ENCODE measurements at regions not wholly inside any gene's neighbourhood (a gene's known extent, or its start where the extent isn't known, plus 50 kb on each side); places are given as distances from the start of the nearest gene placed in this dataset.

- CTCF ChIA-PET: no interaction called here
- Histone ChIP-seq H3K9ac (ENCODE audit: low read length) (no peak overlapping the region), H3K4me2 (ENCODE audit: low read length) (no peak overlapping the region), H3K4me3 (replicated peaks in 1 of 2; ENCODE audit: low read depth in 1 of 2, low read length in 2 of 2) (no peak overlapping the region), H3K9me3 (ENCODE audit: control insufficient read depth in 1 of 2, insufficient read depth in 1 of 2, low read depth in 1 of 2, low read length in 2 of 2) (no peaks in the 10 kb centered on the region), H2AFZ (ENCODE audit: low read depth, low read length, poor library complexity, severe bottlenecking) (no peak overlapping the region), H3K4me1 (ENCODE audit: control insufficient read depth in 1 of 2, insufficient read depth in 2 of 2, low read length in 2 of 2) (peaks cover 0 to 7% of the 10 kb centered on the region in 2 experiments; a peak in 2 of 4 replicates), H3K9me2 (ENCODE audit: insufficient read depth) (no peaks in the 10 kb centered on the region; the same call in 1 of the 2 replicates), H3K79me2 (ENCODE audit: insufficient read depth, low read length) (no peaks in the 10 kb centered on the region), H3K36me3 (ENCODE audit: control insufficient read depth in 1 of 2, insufficient read depth in 2 of 2, low read length in 2 of 2) (no peaks in the 10 kb centered on the region), H3K27ac (ENCODE audit: low read depth, low read length) (no peak overlapping the region), H3K27me3 (ENCODE audit: insufficient read depth, low read length) (no peaks in the 10 kb centered on the region), H4K20me1 (ENCODE audit: insufficient read depth) (no peaks in the 10 kb centered on the region)
- intact Hi-C loops (cut with micrococcal nuclease): no loop called here
- TF ChIP-seq ZFX (IDR thresholded peaks at IDR 0.05): no peak
- no peak for TF ChIP-seq POLR2AphosphoS5 (IDR thresholded peaks at IDR 0.05; ENCODE audit: low read depth, low read length)
- TF ChIP-seq, protein P1, sequence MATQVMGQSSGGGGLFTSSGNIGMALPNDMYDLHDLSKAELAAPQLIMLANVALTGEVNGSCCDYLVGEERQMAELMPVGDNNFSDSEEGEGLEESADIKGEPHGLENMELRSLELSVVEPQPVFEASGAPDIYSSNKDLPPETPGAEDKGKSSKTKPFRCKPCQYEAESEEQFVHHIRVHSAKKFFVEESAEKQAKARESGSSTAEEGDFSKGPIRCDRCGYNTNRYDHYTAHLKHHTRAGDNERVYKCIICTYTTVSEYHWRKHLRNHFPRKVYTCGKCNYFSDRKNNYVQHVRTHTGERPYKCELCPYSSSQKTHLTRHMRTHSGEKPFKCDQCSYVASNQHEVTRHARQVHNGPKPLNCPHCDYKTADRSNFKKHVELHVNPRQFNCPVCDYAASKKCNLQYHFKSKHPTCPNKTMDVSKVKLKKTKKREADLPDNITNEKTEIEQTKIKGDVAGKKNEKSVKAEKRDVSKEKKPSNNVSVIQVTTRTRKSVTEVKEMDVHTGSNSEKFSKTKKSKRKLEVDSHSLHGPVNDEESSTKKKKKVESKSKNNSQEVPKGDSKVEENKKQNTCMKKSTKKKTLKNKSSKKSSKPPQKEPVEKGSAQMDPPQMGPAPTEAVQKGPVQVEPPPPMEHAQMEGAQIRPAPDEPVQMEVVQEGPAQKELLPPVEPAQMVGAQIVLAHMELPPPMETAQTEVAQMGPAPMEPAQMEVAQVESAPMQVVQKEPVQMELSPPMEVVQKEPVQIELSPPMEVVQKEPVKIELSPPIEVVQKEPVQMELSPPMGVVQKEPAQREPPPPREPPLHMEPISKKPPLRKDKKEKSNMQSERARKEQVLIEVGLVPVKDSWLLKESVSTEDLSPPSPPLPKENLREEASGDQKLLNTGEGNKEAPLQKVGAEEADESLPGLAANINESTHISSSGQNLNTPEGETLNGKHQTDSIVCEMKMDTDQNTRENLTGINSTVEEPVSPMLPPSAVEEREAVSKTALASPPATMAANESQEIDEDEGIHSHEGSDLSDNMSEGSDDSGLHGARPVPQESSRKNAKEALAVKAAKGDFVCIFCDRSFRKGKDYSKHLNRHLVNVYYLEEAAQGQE (IDR thresholded peaks at IDR 0.05; ENCODE audit: low read depth): no peak
- TF ChIP-seq CEBPB (IDR thresholded peaks at IDR 0.05; ENCODE audit: low read depth): no peak
- TF ChIP-seq RAD21 (IDR thresholded peaks at IDR 0.05; ENCODE audit: low read depth): no peak
- TF ChIP-seq ELF1 (IDR thresholded peaks at IDR 0.05; ENCODE audit: borderline replicate concordance, low read depth): no peak
- TF ChIP-seq SIN3A (IDR thresholded peaks at IDR 0.05; ENCODE audit: low read depth): no peak
- TF ChIP-seq ZNF274 (IDR thresholded peaks at IDR 0.05; ENCODE audit: low read depth, low read length): no peak
- TF ChIP-seq SRF (IDR thresholded peaks at IDR 0.05; ENCODE audit: low read depth): no peak
- no peak for TF ChIP-seq SP1 (IDR thresholded peaks at IDR 0.05; ENCODE audit: low read depth)
- TF ChIP-seq, protein P2, sequence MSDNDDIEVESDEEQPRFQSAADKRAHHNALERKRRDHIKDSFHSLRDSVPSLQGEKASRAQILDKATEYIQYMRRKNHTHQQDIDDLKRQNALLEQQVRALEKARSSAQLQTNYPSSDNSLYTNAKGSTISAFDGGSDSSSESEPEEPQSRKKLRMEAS (IDR thresholded peaks at IDR 0.05): no peak
- no peak for TF ChIP-seq POLR2A (IDR thresholded peaks at IDR 0.05; ENCODE audit: borderline replicate concordance, extremely low read depth, insufficient read depth, insufficient read length)
- no peak for TF ChIP-seq TCF7L2 (IDR thresholded peaks at IDR 0.05; ENCODE audit: borderline replicate concordance, extremely low read depth, insufficient read depth, insufficient read length)
- TF ChIP-seq JUND (IDR thresholded peaks at IDR 0.05): no peak
- TF ChIP-seq FOSL1 (IDR thresholded peaks at IDR 0.05; ENCODE audit: low read depth): no peak
- TF ChIP-seq EZH2 (IDR thresholded peaks at IDR 0.05): no peak
- TF ChIP-seq EZH2phosphoT487 (IDR thresholded peaks at IDR 0.05; ENCODE audit: borderline replicate concordance): no peak
- TF ChIP-seq YY1 (IDR thresholded peaks at IDR 0.05; ENCODE audit: extremely low read depth, insufficient replicate concordance, low read depth, low read length): no peak
- no peak for ATAC-seq
- RAD21 ChIA-PET (ENCODE audit: low non-redundant PET in 1 of 2, low total read pairs in 2 of 2, uncharacterized antibody in 2 of 2, unreplicated experiment in 2 of 2): no interaction called here
- POLR2A ChIA-PET: no interaction called here
- DNase-seq (ENCODE audit: low read depth, low spot score): no peak
- BruUV-seq (replicated peaks): no TSS peak
Observed at GRCh38 chr6:150525300-150525699, 74.4 kb upstream of the PLEKHG1 start.
